ENCODE measurements at regions not wholly inside any gene's neighbourhood (a gene's known extent, or its start where the extent isn't known, plus 50 kb on each side); places are given as distances from the start of the nearest gene placed in this dataset.
"Not testable (repeated sequence)": the region's sequence is repeated elsewhere in the genome, so short reads cannot be mapped to it uniquely, and the experiment has no call there.

- no peak for DNase-seq (ENCODE audit: low spot score)
Observed at GRCh38 chr5:135094339-135095051, 60.5 kb upstream of the PITX1 start.

DNA sequence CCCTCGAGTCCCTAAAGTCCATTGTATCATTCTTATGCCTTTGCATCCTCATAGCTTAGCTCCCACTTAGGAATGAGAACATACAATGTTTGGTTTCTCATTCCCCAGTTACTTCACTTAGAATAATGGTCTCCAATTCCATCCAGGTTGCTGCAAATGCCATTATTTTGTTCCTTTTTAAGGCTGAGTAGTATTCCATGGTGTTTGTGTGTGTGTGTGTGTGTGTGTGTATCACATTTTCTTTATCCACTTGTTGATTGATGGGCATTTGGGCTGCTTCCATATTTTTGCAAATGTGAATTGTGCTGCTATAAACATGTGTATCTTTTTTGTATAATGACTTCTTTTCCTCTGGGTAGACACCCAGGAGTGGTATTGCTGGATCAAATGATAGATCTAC is 59.5 kb upstream of the PITX1 start:
- DNase-seq (ENCODE audit: low spot score): not testable (repeated sequence)

DNA sequence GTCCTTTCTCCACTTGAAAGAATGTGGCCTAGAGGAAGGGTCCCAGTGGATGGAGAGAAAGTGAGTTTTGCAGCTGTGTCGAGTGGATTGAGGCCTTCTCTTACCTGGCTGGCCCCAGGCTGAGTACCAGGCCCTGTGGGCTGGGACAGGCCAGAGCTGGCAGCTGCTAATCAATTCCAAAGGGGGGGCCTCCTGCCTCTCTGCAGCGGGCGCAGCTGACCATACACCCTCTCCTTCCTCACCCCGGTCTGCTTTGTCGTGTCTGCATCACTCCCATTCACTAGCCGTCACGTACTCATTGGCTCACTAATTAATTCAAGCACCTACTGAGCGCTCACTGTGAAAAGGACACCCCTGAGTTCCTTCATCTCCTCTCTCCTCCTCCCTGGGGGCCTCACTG is 58.4 kb upstream of the PITX1 start:
- DNase-seq (ENCODE audit: low spot score): no peak

DNA sequence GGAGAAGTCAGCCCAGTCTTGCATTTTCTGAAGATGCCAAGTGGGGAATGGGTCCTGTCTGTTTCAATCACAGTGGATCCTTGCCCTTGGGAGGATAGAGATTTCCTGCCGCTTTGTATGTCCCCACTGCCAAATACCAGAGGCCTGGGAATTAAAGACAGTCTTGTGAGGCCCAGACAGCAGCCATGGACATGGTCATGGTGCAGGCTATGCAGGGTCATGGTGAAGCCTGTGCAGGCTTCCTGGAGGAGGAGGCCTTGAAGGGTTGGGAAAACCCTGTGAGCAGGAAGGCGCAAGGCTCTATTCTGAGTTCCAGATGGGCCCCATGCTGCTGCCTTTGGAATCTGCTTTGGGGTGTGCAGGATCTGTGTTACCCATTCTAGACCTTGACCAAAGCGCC is 57.3 kb upstream of the PITX1 start:
- DNase-seq (ENCODE audit: low spot score): no peak

DNA sequence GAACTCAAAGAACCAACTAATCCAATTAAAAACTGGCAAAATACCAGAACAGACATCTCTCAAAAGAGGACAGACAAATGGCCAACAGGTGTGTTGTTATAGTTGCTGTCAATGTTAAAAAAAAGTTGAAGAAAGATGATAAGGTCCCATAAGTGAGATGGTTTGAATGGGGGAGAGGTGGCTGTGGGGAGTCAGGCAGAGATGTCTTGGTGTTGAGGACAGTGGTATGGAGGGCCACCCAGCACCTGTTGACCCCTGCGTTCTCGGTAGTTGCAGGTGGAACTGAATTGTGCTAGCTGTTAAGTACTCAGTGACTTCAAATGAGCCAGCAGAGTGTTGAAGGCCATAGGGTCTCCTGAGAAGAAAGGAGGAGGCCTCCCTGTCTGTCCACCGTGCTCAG is 55.9 kb upstream of the PITX1 start:
- no peak for DNase-seq (ENCODE audit: low spot score)

GRCh38 chr5:135088911-135089310 is 54.9 kb upstream of the PITX1 start:
- no peak for DNase-seq (ENCODE audit: low spot score)

GRCh38 chr5:135087950-135088349 is 53.9 kb upstream of the PITX1 start:
- no peak for DNase-seq (ENCODE audit: low spot score)

GRCh38 chr5:135085936-135086725 is 52.1 kb upstream of the PITX1 start:
- no peak for DNase-seq (ENCODE audit: low spot score)

- no peak for DNase-seq (ENCODE audit: low spot score)
Observed at GRCh38 chr5:135085133-135085935, 51.3 kb upstream of the PITX1 start.

All from GM03348 (cell line).